Mammary epithelial cell (primary cell): ENCODE measurements at regions not wholly inside any gene's neighbourhood (a gene's known extent, or its start where the extent isn't known, plus 50 kb on each side); places are given as distances from the start of the nearest gene placed in this dataset.

ENCODE experiments used
- CTCF ChIP-seq, 2 donors: IDR thresholded peaks in 1 of 2; conservative IDR thresholded peaks in 1 of 2; 2 replicates each; pipeline ENCODE4 v1.5.1; 2011 to 2012; ENCODE audit warnings: inconsistent platforms in 2 of 2, low read length in 2 of 2, mild to moderate bottlenecking in 2 of 2, control low read depth in 1 of 2, low read depth in 1 of 2; ENCODE audit not compliant: insufficient read depth in 1 of 2; ENCODE audit errors: extremely low read depth in 1 of 2
- EZH2 ChIP-seq: IDR thresholded peaks from 2 replicates; pipeline ENCODE4 v1.6.1; 2012; ENCODE audit warnings: low read length, inconsistent platforms, borderline replicate concordance

GRCh38 chr9:26744191-26744965, 148.2 kb downstream of the CAAP1 start:
- TF ChIP-seq CTCF (conservative IDR thresholded peaks at IDR 0.05 in 1 of 2, IDR thresholded peaks at IDR 0.05 in 1 of 2; ENCODE audit: extremely low read depth in 1 of 2, insufficient read depth in 1 of 2, low read depth in 1 of 2, low read length in 2 of 2) (peak; percentile 61 to 66), EZH2 (no peak)
